Colonic mucosa (tissue), 4 donors: ENCODE measurements at regions not wholly inside any gene's neighbourhood (a gene's known extent, or its start where the extent isn't known, plus 50 kb on each side); places are given as distances from the start of the nearest gene placed in this dataset.
A peak's percentile ranks its signal among the peaks of the same experiment; 100 is the strongest.
"Not testable (repeated sequence)": the region's sequence is repeated elsewhere in the genome, so short reads cannot be mapped to it uniquely, and the experiment has no call there.

Source experiments
- DNase-seq: peaks from one replicate; pipeline ENCODE4 v3.0.0-alpha.2; 2020
- H3K27ac ChIP-seq: fragments of 200-600 bp; one replicate; pipeline ENCODE4 v1.8.0; 2021
- H3K27me3 ChIP-seq: fragments of 200-600 bp; one replicate; pipeline ENCODE4 v1.8.0; 2021
- H3K36me3 ChIP-seq: fragments of 200-600 bp; one replicate; pipeline ENCODE4 v1.8.0; 2021
- H3K4me1 ChIP-seq: fragments of 200-600 bp; one replicate; pipeline ENCODE4 v1.8.0; 2021; ENCODE audit warnings: mild to moderate bottlenecking
- H3K4me3 ChIP-seq: fragments of 200-600 bp; one replicate; pipeline ENCODE4 v1.8.0; 2021
- H3K9ac ChIP-seq, 2 donors: one replicate each; pipeline ENCODE4 v1.7.0; 2013; ENCODE audit warnings: control low read depth in 2 of 2, low read depth in 2 of 2, low read length in 2 of 2
- H3K9me3 ChIP-seq: fragments of 200-600 bp; one replicate; pipeline ENCODE4 v1.8.0; 2021
- intact Hi-C: fragments of 100-400 bp; cut with DNase I; formaldehyde crosslinking; loops from one replicate; pipeline ENCODE4 v1.14.1; 2022
- TF ChIP-seq, protein P1 (sequence below): fragments of 200-600 bp; IDR thresholded peaks from one replicate; pipeline ENCODE4 v1.8.0; 2022; ENCODE audit warnings: antibody characterized with exemption, mild to moderate bottlenecking
- donor health status: healthy.
- donor health status: DM: no; HTN: no; CAD: no.
- donor health status: DM: no; HTN: no; CAD: no.

- Histone ChIP-seq H3K9me3 (no peaks in the 10 kb centered on the region), H3K36me3 (no peaks in the 10 kb centered on the region), H3K27ac (no peak overlapping the region), H3K4me1 (peaks cover 8% of the 10 kb centered on the region), H3K4me3 (peak overlapping the region; percentile 29), H3K27me3 (peaks cover 20% of the 10 kb centered on the region), H3K9ac (peak overlapping the region in 1 of 2 donors; percentile 30)
- TF ChIP-seq, protein P1, sequence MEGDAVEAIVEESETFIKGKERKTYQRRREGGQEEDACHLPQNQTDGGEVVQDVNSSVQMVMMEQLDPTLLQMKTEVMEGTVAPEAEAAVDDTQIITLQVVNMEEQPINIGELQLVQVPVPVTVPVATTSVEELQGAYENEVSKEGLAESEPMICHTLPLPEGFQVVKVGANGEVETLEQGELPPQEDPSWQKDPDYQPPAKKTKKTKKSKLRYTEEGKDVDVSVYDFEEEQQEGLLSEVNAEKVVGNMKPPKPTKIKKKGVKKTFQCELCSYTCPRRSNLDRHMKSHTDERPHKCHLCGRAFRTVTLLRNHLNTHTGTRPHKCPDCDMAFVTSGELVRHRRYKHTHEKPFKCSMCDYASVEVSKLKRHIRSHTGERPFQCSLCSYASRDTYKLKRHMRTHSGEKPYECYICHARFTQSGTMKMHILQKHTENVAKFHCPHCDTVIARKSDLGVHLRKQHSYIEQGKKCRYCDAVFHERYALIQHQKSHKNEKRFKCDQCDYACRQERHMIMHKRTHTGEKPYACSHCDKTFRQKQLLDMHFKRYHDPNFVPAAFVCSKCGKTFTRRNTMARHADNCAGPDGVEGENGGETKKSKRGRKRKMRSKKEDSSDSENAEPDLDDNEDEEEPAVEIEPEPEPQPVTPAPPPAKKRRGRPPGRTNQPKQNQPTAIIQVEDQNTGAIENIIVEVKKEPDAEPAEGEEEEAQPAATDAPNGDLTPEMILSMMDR, result no peak
- intact Hi-C loops, result no loop called here
- no peak for DNase-seq
Observed at GRCh38 chr22:25420925-25421904, 143.3 kb upstream of the GRK3 start.

DNA sequence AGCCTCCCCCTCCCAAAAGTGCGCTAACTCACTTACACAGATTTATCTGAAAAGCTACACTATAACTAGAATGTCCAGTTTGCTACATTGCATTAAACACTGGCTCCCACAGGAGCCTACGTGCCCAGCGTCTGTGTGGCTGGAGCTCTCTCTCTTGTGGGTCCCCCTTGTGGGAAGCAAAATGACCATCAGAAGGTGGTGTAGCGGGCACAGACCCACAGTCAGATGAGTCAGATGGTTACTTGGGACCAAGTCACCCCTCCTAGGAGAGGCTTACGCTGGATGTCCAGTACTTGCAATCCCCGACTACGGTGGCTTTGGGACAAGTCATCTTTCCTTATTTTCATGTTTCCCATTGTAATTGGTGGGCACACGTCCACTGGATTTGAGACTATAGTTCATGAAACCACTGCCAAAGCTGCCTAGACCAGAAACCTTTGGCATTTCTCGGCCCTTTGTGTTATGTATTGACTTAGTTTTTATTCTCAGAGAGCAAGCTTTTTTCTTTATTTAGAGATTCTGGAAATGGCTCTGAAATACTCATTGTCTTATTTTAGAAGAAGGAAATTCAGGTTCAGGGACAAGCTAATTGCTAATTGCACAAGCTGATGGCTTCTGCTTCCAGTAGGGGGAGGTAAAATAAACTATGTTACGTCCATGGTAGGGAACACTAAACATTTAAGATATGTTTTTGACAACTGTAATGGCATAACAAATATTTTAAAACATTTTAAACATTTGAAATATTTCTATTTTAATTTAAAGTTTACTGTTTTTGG is 137.8 kb upstream of the GRK3 start:
- H3K4me3 ChIP-seq, H3K27ac ChIP-seq, H3K9me3 ChIP-seq, H3K36me3 ChIP-seq, H3K9ac ChIP-seq, DNase-seq, intact Hi-C loops, H3K4me1 ChIP-seq: not testable (repeated sequence)
- peaks cover 10% of the 10 kb centered on the region for H3K27me3 ChIP-seq

GRCh38 chr22:25431637-25432342 is 132.7 kb upstream of the GRK3 start:
- DNase-seq, H3K27me3 ChIP-seq, H3K9me3 ChIP-seq, intact Hi-C loops, H3K36me3 ChIP-seq, H3K9ac ChIP-seq, H3K27ac ChIP-seq, H3K4me3 ChIP-seq, H3K4me1 ChIP-seq: not testable (repeated sequence)

- H3K4me1 ChIP-seq, H3K27me3 ChIP-seq, H3K9me3 ChIP-seq, intact Hi-C loops, H3K36me3 ChIP-seq, H3K4me3 ChIP-seq, DNase-seq, H3K27ac ChIP-seq, H3K9ac ChIP-seq: not testable (repeated sequence)
Observed at GRCh38 chr22:25433381-25433970, 131.0 kb upstream of the GRK3 start.

GRCh38 chr22:25437414-25438160 is 126.9 kb upstream of the GRK3 start:
- no peak overlapping the region for H3K27ac ChIP-seq
- H3K36me3 ChIP-seq, result no peaks in the 10 kb centered on the region
- no peak overlapping the region for H3K9ac ChIP-seq
- H3K9me3 ChIP-seq, result no peaks in the 10 kb centered on the region
- TF ChIP-seq, protein P1, result no peak
- no peak for DNase-seq
- intact Hi-C loops, result no loop called here
- no peaks in the 10 kb centered on the region for H3K4me1 ChIP-seq
- H3K27me3 ChIP-seq, result no peaks in the 10 kb centered on the region
- no peak overlapping the region for H3K4me3 ChIP-seq

DNA sequence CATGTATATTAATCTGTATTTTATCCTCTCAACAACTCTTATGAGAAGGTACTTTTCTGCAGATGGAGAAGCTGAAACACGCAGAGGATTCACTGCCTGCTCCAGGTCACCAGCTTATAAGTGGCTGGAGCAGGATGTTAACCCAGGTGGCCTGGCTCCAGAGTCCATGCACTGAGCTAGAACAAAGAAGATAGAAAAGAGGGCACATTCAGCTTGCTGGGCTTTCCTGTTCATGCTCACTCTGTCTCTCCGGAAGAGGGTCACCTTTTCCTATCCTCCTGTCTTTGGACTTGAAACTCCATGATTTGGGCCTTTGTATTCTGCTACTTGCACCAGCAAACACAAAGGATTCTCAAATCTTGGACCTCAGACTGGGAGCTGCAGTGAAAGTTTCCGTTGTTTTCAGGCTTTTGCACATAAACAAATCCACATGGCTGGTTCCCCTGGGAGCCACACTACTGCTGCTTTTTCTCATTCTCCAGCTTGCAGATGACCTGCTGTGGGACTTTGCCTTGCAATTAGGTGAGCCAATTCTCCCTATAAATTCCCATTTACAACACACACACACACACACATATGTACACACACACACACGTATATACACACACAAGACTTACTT is 117.3 kb upstream of the GRK3 start:
- intact Hi-C loops, result loop anchor here (5.0 kb wide), 1 partner anchor 85 kb away; no protein-coding TSS in a partner anchor
- TF ChIP-seq, protein P1, result no peak
- DNase-seq, result no peak
- peaks cover 3% of the 10 kb centered on the region for H3K4me1 ChIP-seq
- H3K9me3 ChIP-seq, result no peaks in the 10 kb centered on the region
- H3K4me3 ChIP-seq, result no peak overlapping the region
- H3K9ac ChIP-seq, result no peak overlapping the region
- H3K36me3 ChIP-seq, result no peaks in the 10 kb centered on the region
- H3K27me3 ChIP-seq, result no peaks in the 10 kb centered on the region
- no peak overlapping the region for H3K27ac ChIP-seq
